OCI-LY7 (cell line): ENCODE measurements at regions not wholly inside any gene's neighbourhood (a gene's known extent, or its start where the extent isn't known, plus 50 kb on each side); places are given as distances from the start of the nearest gene placed in this dataset.

Experiments used
- BruUV-seq: library from RNA; stranded (reverse); fragments of 400-500 nt; replicated peaks from 2 replicates; lab custom pipeline; 2021; lab: Mats Ljungman, UMichigan
- CTCF ChIA-PET: fragments of 300-600 bp; sonication (Branson Sonifier 250); formaldehyde crosslinking; loops from one replicate; lab custom pipeline; 2022; ENCODE audit warnings: antibody characterized with exemption; ENCODE audit not compliant: unreplicated experiment; lab: Charles Lee
- POLR2A ChIA-PET: fragments of 300-600 bp; sonication (Branson Sonifier 250); formaldehyde crosslinking; loops from one replicate; lab custom pipeline; 2022; ENCODE audit warnings: antibody characterized with exemption; lab: Charles Lee
- DNase-seq: peaks from one replicate; pipeline ENCODE4 v3.0.0-alpha.2; 2015; ENCODE audit warnings: low spot score
- H2AFZ ChIP-seq: fragments of 200-600 bp; sonication (generic), shearing (Covaris generic); 2 replicates; pipeline ENCODE4 v1.6.1; 2014; ENCODE audit warnings: mild to moderate bottlenecking, antibody characterized with exemption, low read length, moderate library complexity
- H3K27ac ChIP-seq: fragments of 200-600 bp; sonication (generic); 2 replicates; pipeline ENCODE4 v1.5.1; 2014; ENCODE audit warnings: mixed run types, low read depth, mild to moderate bottlenecking, moderate library complexity, low read length, inconsistent platforms; ENCODE audit not compliant: poor library complexity, severe bottlenecking
- H3K36me3 ChIP-seq: fragments of 200-600 bp; sonication (generic); 2 replicates; pipeline ENCODE4 v1.6.1; 2014; ENCODE audit warnings: mild to moderate bottlenecking, antibody characterized with exemption, low read length, moderate library complexity, mixed read lengths; ENCODE audit not compliant: insufficient read depth
- H3K4me1 ChIP-seq: fragments of 200-600 bp; sonication (generic); 2 replicates; pipeline ENCODE4 v1.5.1; 2014; ENCODE audit warnings: mild to moderate bottlenecking, low read length; ENCODE audit not compliant: insufficient read depth, poor library complexity, severe bottlenecking
- H3K4me2 ChIP-seq: fragments of 200-600 bp; sonication (generic); 2 replicates; pipeline ENCODE4 v1.6.1; 2014; ENCODE audit warnings: mild to moderate bottlenecking, low read length
- H3K4me3 ChIP-seq: fragments of 200-600 bp; sonication (generic); 2 replicates; pipeline ENCODE4 v1.5.1; 2014; ENCODE audit warnings: mild to moderate bottlenecking, low read depth, low read length; ENCODE audit not compliant: poor library complexity, severe bottlenecking
- H3K79me2 ChIP-seq: fragments of 200-600 bp; sonication (generic); 2 replicates; pipeline ENCODE4 v1.6.1; 2016; ENCODE audit warnings: low read depth, mild to moderate bottlenecking, low read length, moderate library complexity, mixed read lengths; ENCODE audit not compliant: insufficient read depth
- H3K9me2 ChIP-seq: fragments of 200-600 bp; sonication (generic); 2 replicates; pipeline ENCODE4 v1.6.1; 2016; ENCODE audit warnings: mild to moderate bottlenecking, low read length, mixed read lengths; ENCODE audit not compliant: insufficient read depth
- H3K9me3 ChIP-seq: fragments of 200-600 bp; sonication (generic); 2 replicates; pipeline ENCODE4 v1.6.1; 2014; ENCODE audit warnings: mild to moderate bottlenecking, mixed run types, low read length, mixed read lengths
- H4K20me1 ChIP-seq: fragments of 200-600 bp; sonication (generic); 2 replicates; pipeline ENCODE4 v1.6.1; 2014; ENCODE audit warnings: mild to moderate bottlenecking, antibody characterized with exemption, low read length, moderate library complexity, mixed read lengths; ENCODE audit not compliant: insufficient read depth
- CTCF ChIP-seq: fragments of 200-600 bp; sonication (generic); conservative IDR thresholded peaks from 2 replicates; pipeline ENCODE4 v1.5.1; 2014; ENCODE audit warnings: mild to moderate bottlenecking, antibody characterized with exemption, low read length, moderate library complexity, mixed read lengths
- EZH2phosphoT487 ChIP-seq: fragments of 200-600 bp; sonication (generic); IDR thresholded peaks from 2 replicates; pipeline ENCODE4 v1.6.1; 2018; ENCODE audit warnings: low read depth, borderline replicate concordance, mild to moderate bottlenecking, mixed run types, antibody characterized with exemption, low read length, moderate library complexity, mixed read lengths
- intact Hi-C: fragments of 100-400 bp; cut with micrococcal nuclease; formaldehyde crosslinking; loops from one replicate; pipeline ENCODE4 v1.10.0; 2022; ENCODE audit not compliant: unreplicated experiment

- intact Hi-C loops, result no loop called here
- Histone ChIP-seq H3K4me3 (no peak overlapping the region), H4K20me1 (no peaks in the 10 kb centered on the region), H3K79me2 (no peaks in the 10 kb centered on the region), H3K27ac (no peak overlapping the region), H3K9me2 (no peaks in the 10 kb centered on the region), H3K4me1 (no peaks in the 10 kb centered on the region), H2AFZ (no peak overlapping the region), H3K36me3 (no peaks in the 10 kb centered on the region), H3K4me2 (no peak overlapping the region), H3K9me3 (no peaks in the 10 kb centered on the region)
- no peak for TF ChIP-seq CTCF
- no peak for TF ChIP-seq EZH2phosphoT487
- DNase-seq, result no peak
- no TSS peak for BruUV-seq
- ChIA-PET CTCF (no interaction called here), POLR2A (interaction anchor here (0.7 kb wide), 2 partner anchors 9 to 491 kb away, joined by 3 read pairs; no protein-coding TSS in a partner anchor)
Observed at GRCh38 chr2:125684932-125685331, 971.0 kb upstream of the GYPC start.

- H3K4me2 ChIP-seq, result no peak overlapping the region
- H3K36me3 ChIP-seq, result no peaks in the 10 kb centered on the region
- no peak overlapping the region for H2AFZ ChIP-seq
- CTCF ChIA-PET, result no interaction called here
- no TSS peak for BruUV-seq
- H3K4me3 ChIP-seq, result no peak overlapping the region
- no peaks in the 10 kb centered on the region for H3K9me3 ChIP-seq
- no peak for TF ChIP-seq EZH2phosphoT487
- TF ChIP-seq CTCF, result no peak
- H3K9me2 ChIP-seq, result no peaks in the 10 kb centered on the region
- no peaks in the 10 kb centered on the region for H3K4me1 ChIP-seq
- no peaks in the 10 kb centered on the region for H4K20me1 ChIP-seq
- no peaks in the 10 kb centered on the region for H3K79me2 ChIP-seq
- POLR2A ChIA-PET, result no interaction called here
- intact Hi-C loops, result no loop called here
- H3K27ac ChIP-seq, result no peak overlapping the region
- DNase-seq, result no peak
Observed at GRCh38 chr2:125696560-125696959, 959.4 kb upstream of the GYPC start.

- H3K27ac ChIP-seq, result no peak overlapping the region
- CTCF ChIA-PET, result no interaction called here
- no peak overlapping the region for H3K4me2 ChIP-seq
- H2AFZ ChIP-seq, result no peak overlapping the region
- H3K9me3 ChIP-seq, result no peaks in the 10 kb centered on the region
- BruUV-seq, result no TSS peak
- DNase-seq, result no peak
- POLR2A ChIA-PET, result interaction anchor here (1.6 kb wide), 1 partner anchor 16 kb away, joined by 7 read pairs; no protein-coding TSS in a partner anchor
- no peak overlapping the region for H3K4me3 ChIP-seq
- H3K4me1 ChIP-seq, result no peaks in the 10 kb centered on the region
- H3K9me2 ChIP-seq, result no peaks in the 10 kb centered on the region
- intact Hi-C loops, result no loop called here
- no peaks in the 10 kb centered on the region for H3K79me2 ChIP-seq
- no peak for TF ChIP-seq CTCF
- no peak for TF ChIP-seq EZH2phosphoT487
- no peaks in the 10 kb centered on the region for H3K36me3 ChIP-seq
- no peaks in the 10 kb centered on the region for H4K20me1 ChIP-seq
Observed at GRCh38 chr2:125698280-125698679, 957.7 kb upstream of the GYPC start.
